DMS 273 (cell line): ENCODE measurements at regions not wholly inside any gene's neighbourhood (a gene's known extent, or its start where the extent isn't known, plus 50 kb on each side); places are given as distances from the start of the nearest gene placed in this dataset.
A peak's percentile ranks its signal among the peaks of the same experiment; 100 is the strongest.

Source experiments
- DNase-seq: peaks from one replicate; lab custom pipeline; 2025; ENCODE audit not compliant: unreplicated experiment; lab: John Stamatoyannopoulos, UW

GRCh38 chr13:95352486-95352885, 51.2 kb upstream of the ABCC4 start:
- DNase-seq, result no peak

GRCh38 chr13:95354156-95354555, 52.9 kb upstream of the ABCC4 start:
- DNase-seq, result no peak

DNA sequence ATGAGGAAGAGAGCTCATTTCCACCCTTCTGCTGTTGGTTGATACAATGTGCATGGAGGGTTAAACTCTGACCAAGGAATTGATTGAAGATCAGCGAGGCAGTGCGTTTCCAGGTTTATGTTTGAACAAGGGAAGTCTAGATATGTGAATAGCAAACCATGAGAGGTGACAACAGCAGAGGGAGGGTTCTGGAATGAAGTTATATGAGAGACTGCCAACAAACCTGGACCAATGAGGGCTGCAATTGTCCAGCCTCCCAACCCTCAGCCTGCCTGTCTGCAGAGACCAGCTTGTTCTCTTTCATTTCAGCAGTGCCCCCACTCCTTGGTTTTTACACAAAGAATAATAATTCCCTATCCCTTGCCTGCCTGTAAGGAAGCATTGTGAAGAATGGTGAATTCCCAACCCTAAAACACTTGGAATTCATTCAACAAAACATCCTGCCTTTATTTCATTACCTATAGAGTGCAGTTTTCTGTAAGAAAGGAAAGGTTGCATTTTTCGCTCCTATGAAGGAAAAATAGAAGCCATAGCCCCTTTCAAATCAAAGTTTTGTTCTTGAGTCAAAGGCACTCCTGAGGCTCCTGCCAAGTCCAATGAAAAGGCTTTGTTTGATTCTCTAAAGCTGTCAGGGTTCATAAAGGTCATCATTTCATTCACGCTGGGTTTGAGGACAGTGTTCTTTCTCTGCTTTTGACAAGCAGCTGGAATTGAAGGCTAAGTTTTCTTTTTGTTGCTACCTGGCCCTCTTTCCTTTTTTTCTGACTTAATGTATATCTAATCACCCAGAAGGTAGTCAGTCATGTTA, 53.6 kb upstream of the ABCC4 start:
- DNase-seq, result no peak

DNA sequence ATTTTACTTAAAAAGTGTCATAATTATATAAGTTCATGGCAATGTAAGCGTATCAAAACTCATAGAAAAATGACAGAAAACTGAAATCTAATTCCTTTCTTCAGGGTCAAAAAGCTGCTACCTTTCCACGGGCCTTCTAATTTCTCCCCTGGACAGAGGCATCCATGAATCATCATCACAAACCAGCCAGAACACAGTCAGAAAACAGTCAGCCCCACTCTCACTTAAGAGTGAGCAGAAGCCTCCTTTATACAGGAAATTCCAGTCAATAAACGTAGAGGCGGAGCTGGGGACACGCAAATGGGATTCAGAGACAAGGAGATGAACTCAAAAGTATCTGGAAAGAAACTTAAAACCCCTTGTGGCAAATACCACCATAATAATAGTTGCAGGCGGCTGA, 54.2 kb upstream of the ABCC4 start:
- DNase-seq, result no peak

DNA sequence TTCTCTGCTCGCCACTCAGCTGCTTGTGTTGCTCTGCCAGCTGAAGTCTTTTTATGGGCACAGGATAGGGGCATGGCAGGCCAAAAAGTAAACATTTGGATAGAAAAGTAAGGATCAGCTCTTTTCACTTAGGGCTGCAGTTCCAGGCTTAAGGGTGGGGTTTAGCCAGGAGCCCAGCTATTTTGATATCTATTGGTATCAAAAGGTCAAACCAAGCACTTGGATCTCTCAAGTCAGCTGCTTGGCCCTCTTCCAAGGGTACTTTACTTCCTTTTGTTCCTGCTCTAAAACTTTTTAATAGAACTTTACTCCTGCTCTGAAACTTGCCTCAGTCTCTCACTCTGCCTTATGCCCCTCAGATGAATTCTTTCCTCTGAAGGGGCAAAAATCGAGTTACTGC, 55.7 kb upstream of the ABCC4 start:
- no peak for DNase-seq

DNA sequence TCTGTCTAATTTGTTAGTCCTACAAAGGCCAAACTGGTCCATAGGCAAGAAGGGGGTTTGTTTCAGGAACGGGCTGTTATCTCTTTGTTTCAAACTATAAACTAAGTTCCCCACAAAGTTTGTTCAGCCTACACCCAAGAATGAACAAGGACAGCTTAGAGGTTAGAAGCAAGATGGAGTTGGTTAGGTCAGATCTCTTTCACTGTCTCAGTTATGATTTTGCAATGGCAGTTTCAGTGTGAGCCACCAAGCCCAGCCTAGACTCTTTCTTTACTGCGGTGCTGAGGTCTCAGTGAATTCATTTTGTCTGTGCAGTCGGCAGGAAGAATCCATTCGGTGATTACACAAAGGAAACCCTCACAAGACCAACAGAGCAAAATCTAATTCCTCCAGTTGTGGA, 56.6 kb upstream of the ABCC4 start:
- no peak for DNase-seq

DNA sequence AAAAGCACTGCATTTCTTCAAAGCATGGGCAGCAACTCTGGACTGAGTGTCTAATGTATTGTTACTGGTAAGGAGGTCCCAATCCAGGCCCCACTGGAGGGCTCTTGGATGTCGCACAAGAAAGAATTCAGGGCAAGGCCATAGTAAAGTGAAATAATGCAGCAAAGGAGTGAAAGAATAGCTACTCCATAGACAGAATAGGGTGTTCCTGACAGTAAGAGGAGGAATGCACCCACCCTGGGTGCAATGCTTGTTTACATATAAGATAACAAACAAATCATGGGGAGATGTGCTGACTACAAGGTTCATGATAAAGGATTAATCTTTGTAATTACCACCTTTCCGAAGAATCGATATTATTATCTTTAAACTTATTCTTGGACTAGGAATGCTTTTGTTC, 58.8 kb upstream of the ABCC4 start:
- DNase-seq, result no peak

DNA sequence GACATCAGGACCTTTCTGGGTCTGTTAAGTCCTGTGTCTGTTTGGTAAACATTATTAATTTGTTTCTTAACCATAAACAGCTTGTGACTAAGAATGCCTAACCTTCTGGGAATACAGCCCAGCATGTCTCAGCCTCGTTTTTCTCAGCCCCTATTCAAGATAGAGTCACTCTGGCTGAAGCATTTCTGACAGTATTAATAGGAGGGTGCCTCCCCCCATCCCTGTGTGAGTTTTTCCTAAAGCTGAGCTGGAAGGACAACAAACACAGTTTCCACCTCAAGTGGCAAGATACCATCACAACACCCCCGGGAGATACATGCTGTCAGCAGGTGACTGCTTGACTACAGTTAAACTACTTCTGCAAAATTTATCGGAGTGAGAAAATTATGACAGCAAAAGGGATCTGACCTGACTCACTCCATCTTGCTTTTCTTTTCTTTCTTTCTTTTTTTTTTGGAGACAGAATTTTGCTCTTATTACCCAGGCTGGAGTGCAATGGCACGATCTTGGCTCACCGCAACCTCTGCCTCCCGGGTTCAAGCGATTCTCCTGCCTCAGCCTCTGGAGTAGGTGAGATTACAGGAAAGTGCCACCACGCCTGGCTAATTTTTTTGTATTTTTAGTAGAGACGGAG, 59.3 kb upstream of the ABCC4 start:
- DNase-seq, result no peak

DNA sequence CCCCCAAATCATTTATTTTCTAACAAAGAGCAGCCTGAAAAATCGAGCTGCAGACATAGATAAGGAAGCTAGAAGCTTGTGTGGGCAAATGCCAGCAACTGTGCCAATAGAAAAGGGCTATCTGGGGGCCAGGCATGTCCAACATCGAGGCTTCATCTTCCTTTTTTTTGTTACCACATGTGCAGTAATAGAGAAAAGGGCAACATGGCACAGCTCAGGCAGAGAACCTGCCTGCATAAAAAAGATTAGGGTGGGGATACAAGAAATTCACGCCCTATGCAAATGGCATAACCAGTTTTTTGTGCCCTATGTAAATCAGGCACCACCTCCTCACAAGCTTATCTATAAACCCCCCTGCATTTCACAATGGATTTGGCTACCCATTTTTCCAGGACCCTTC, 60.4 kb upstream of the ABCC4 start:
- DNase-seq, result no peak

GRCh38 chr13:95362666-95363065, 61.4 kb upstream of the ABCC4 start:
- DNase-seq, result no peak

DNA sequence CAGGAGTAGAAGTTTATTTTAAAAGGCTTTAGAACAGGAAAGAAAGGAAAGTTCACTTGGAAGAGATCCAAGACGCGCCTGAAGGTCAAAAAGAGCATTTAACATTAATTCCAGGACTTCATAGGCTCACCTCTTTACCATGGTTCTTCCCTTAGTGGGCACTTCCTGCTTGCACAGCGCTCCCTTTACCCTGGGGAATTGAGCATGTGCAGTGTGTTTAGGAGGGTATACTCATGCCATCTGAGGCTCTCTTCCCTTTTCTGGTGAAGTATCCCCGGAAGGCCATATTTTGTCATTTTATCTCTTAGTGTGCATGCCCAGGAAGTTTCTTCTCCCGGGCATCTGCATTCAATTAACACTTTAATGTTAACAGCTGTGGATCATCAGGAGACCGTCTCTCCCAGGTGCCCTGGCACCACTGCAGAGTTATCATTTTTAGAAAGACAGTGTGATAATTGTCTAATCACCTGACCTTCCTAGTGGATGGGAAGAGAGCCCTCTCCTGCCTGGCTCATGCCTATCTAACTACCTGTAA, 66.1 kb upstream of the ABCC4 start:
- DNase-seq, result peak; percentile 10

DNA sequence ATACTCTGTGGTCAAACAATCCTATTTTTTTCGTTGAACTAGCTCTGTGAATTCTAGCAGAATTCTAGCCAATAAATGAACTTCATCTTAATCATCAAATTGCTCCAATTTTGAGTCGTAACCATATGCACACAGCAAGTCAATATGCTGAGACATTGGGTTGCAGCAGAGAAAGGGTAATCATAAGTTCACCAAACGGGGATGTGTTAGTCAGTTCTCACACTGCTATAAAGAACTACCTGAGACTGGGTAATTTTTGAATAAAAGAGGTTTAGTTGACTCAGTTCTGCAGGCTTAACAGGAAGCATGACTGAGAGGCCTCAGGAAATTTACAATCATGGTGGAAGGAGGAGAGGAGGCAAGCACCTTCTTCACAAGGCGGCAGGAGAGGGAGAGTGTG, 67.7 kb upstream of the ABCC4 start:
- DNase-seq, result no peak

DNA sequence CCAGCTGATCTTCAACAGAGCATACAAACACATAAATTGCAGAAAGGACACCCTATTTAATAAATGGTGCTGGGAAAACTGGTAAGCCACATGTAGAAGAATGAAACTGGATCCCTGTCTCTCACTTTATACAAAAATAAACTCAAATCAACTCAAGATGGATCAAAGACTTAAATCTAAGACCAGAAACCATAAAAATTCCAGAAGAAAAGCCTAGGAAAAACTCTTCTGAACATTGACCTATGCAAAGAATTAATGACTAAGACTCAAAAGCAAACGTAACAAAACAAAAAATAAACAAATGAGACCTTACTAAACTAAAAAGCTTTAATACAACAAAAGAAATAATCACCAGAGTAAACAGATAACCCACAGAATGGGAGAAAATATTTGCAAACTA, 74.5 kb upstream of the ABCC4 start:
- no peak for DNase-seq

DNA sequence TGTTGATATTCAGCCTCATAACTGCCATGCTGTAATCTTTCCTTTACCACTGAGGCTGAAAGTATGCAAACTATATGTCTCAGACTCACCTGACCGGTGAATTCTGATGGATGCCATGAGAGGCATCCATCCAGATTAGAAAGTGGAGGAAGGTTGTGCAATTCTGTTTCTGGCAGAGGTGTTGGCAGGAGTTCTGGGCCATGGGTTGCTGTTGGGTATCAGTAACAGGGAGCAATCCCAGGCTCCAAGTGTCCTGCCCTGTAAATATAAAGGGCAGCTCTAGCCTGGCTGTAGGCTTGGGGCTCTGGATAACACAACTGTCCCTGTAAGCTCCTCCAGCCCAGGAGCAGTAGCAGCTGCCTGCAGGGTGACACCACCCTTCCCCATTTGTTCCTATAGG, 77.4 kb upstream of the ABCC4 start:
- no peak for DNase-seq

- DNase-seq, result peak; percentile 87
These were observed 79.4 kb upstream of the ABCC4 start for GRCh38 chr13:95380468-95381211.

- no peak for DNase-seq
These were observed 79.9 kb upstream of the ABCC4 start for GRCh38 chr13:95381212-95381527.

DNA sequence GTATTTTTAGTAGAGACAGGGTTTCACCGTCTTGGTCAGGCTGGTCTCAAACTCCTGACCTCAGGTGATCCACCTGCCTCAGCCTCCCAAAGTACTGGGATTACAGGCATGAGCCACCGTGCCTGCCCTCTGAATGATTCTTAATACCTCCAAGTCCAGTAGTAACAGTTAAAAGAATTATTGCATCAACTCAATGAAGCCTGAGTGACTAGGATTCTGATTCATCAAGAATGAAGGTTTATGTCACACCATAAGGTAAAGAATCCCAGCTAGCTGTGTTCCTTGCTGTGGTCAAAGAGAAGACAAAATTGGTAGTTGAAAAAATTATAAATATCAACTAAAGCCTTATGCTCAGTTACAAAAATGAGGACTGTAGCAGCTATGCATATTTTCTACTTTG, 81.2 kb upstream of the ABCC4 start:
- DNase-seq, result no peak

GRCh38 chr13:95382916-95383315, 81.7 kb upstream of the ABCC4 start:
- no peak for DNase-seq

GRCh38 chr13:95385373-95385772, 84.1 kb upstream of the ABCC4 start:
- no peak for DNase-seq

DNA sequence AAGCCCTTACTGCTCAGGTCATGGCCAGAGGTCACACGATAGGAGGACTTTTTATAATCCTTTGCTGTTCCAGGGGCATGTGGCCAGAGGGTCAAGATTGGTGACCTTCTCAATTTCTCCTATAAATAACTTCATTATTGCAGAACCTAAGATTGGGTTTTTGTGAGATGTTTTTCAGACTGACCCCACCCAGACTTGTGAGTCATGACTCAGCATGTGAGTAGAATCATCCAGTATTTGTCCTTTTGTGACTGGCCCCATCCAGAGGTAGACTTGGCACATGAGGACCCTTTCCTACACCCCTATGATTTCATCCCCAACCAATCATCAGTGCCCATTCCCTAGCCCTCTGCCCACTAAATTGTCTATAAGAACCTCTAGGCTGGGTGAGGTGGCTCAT, 84.5 kb upstream of the ABCC4 start:
- no peak for DNase-seq

DNA sequence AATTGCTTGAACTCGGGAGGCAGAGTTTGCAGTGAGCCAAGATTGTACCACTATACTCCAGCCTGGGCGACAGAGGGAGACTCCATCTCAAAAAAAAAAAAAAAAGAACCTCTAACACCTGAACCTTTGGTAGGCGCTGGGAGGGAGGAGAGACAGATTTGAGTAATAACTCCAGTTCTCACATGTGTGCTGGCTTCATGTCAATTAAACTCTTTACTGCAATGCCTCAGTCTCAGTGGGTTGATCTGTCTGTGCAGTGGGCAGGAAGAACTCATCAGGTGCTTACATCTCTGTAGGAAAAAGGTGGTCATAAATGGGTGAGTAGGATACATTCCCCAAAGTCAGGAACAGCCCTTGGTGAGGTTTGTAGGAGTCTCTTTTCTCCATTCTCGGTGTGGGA, 85.1 kb upstream of the ABCC4 start:
- no peak for DNase-seq

DNA sequence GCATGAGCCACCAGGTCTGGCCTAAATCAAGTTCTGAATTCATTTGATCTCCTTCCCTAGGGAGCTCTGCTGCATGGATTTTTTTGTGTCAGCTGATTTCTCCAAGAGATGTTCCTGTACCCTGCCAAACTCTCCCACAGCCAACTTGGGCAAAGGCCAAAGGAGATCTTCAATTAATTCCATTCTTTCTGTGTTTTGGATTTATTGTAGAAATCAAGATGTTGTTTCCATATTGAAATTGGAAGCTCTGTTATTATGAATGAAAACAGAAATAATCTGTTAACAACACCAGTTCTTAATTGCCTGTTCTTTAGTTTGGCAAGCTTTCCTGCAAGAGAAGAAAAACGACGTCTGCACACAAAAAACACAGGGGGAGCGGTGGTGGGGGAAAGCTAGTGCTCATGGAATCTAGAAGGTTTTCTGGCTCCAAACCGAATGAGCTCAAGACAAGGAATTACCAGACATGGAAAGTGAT, 86.5 kb upstream of the ABCC4 start:
- DNase-seq, result no peak
